K562 (cell line): ENCODE measurements at regions not wholly inside any gene's neighbourhood (a gene's known extent, or its start where the extent isn't known, plus 50 kb on each side); places are given as distances from the start of the nearest gene placed in this dataset.

Source experiments
- ARNT ChIP-seq, 2 experiments: fragments of 450-650 bp; IDR thresholded peaks; 2 replicates each; pipeline ENCODE4 v1.6.1; 2016; ENCODE audit warnings: mild to moderate bottlenecking in 1 of 2
- ATF1 ChIP-seq, 2 experiments: fragments of 450-650 bp in 1 of 2; IDR thresholded peaks; 2 replicates each; pipeline ENCODE4 v1.6.1; 2016; ENCODE audit warnings: missing compliant biosample characterization in 1 of 2, missing genetic modification characterization in 1 of 2
- CCNT2 ChIP-seq: IDR thresholded peaks from 2 replicates; pipeline ENCODE4 v1.6.1; 2011; ENCODE audit warnings: borderline replicate concordance, low read depth, mild to moderate bottlenecking, moderate library complexity, mixed read lengths, low read length; ENCODE audit not compliant: insufficient read length; ENCODE audit errors: extremely low read depth
- CHCHD3 ChIP-seq: fragments of 250-450 bp; sonication (Bioruptor Pico); IDR thresholded peaks from 2 replicates; pipeline ENCODE4 v2.1.2; 2022; ENCODE audit warnings: mild to moderate bottlenecking
- FOSL1 ChIP-seq: fragments of 200-800 bp; sonication (Bioruptor generic); conservative IDR thresholded peaks from 2 replicates; pipeline ENCODE4 v1.6.1; 2016; ENCODE audit warnings: missing genetic modification characterization, missing compliant biosample characterization
- NCOA4 ChIP-seq: fragments of 450-650 bp; IDR thresholded peaks from 2 replicates; pipeline ENCODE4 v1.6.1; 2018; ENCODE audit warnings: mild to moderate bottlenecking; ENCODE audit not compliant: partially characterized antibody
- POLR2B ChIP-seq: fragments of 450-650 bp; IDR thresholded peaks from 2 replicates; pipeline ENCODE4 v1.6.1; 2018; ENCODE audit warnings: low read depth; ENCODE audit not compliant: partially characterized antibody
- SMARCA5 ChIP-seq: fragments of 450-650 bp; IDR thresholded peaks from 2 replicates; pipeline ENCODE4 v1.6.1; 2016
- TEAD2 ChIP-seq: fragments of 450-650 bp; IDR thresholded peaks from 2 replicates; pipeline ENCODE4 v1.6.1; 2016; ENCODE audit warnings: missing genetic modification characterization, control low read depth, missing compliant biosample characterization
- THAP7 ChIP-seq: fragments of 250-450 bp; sonication (Bioruptor Pico); IDR thresholded peaks from 2 replicates; pipeline ENCODE4 v1.5.0; 2021
- ZBTB40 ChIP-seq, 2 experiments: fragments of 450-650 bp in 1 of 2; sonication (generic) in 1 of 2; formaldehyde crosslinking in 1 of 2; IDR thresholded peaks; 2 replicates each; pipeline versions ENCODE4 v1.7.1 to v1.9.0; 2016 to 2022; ENCODE audit warnings: inconsistent platforms in 1 of 2, mild to moderate bottlenecking in 1 of 2, missing genetic modification reagents in 1 of 2
- ZNF217 ChIP-seq: sonication (generic); formaldehyde crosslinking; IDR thresholded peaks from 2 replicates; pipeline ENCODE4 v1.8.0; 2022; ENCODE audit warnings: mild to moderate bottlenecking, missing genetic modification reagents
- ZNF239 ChIP-seq: fragments of 250-450 bp; sonication (Bioruptor Pico); IDR thresholded peaks from 2 replicates; pipeline ENCODE4 v1.4.0; 2020; ENCODE audit warnings: mild to moderate bottlenecking
- TF ChIP-seq, protein P1 (sequence below): sonication (generic); formaldehyde crosslinking; IDR thresholded peaks from 2 replicates; pipeline ENCODE4 v1.8.0; 2022; ENCODE audit warnings: mild to moderate bottlenecking, missing genetic modification reagents

- no peak for TF ChIP-seq ZBTB40 (IDR thresholded peaks at IDR 0.05)
- no peak for TF ChIP-seq ZBTB40 (CRISPR knock-in tag; IDR thresholded peaks at IDR 0.05)
- TF ChIP-seq, protein P1, sequence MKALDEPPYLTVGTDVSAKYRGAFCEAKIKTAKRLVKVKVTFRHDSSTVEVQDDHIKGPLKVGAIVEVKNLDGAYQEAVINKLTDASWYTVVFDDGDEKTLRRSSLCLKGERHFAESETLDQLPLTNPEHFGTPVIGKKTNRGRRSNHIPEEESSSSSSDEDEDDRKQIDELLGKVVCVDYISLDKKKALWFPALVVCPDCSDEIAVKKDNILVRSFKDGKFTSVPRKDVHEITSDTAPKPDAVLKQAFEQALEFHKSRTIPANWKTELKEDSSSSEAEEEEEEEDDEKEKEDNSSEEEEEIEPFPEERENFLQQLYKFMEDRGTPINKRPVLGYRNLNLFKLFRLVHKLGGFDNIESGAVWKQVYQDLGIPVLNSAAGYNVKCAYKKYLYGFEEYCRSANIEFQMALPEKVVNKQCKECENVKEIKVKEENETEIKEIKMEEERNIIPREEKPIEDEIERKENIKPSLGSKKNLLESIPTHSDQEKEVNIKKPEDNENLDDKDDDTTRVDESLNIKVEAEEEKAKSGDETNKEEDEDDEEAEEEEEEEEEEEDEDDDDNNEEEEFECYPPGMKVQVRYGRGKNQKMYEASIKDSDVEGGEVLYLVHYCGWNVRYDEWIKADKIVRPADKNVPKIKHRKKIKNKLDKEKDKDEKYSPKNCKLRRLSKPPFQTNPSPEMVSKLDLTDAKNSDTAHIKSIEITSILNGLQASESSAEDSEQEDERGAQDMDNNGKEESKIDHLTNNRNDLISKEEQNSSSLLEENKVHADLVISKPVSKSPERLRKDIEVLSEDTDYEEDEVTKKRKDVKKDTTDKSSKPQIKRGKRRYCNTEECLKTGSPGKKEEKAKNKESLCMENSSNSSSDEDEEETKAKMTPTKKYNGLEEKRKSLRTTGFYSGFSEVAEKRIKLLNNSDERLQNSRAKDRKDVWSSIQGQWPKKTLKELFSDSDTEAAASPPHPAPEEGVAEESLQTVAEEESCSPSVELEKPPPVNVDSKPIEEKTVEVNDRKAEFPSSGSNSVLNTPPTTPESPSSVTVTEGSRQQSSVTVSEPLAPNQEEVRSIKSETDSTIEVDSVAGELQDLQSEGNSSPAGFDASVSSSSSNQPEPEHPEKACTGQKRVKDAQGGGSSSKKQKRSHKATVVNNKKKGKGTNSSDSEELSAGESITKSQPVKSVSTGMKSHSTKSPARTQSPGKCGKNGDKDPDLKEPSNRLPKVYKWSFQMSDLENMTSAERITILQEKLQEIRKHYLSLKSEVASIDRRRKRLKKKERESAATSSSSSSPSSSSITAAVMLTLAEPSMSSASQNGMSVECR (CRISPR knock-in tag) = no peak
- TF ChIP-seq TEAD2 = no peak
- no peak for TF ChIP-seq POLR2B
- no peak for TF ChIP-seq ZNF217
- no peak for TF ChIP-seq FOSL1 (tag)
- TF ChIP-seq THAP7 = no peak
- no peak for TF ChIP-seq SMARCA5
- no peak for TF ChIP-seq ATF1 (CRISPR knock-in tag; IDR thresholded peaks at IDR 0.05)
- TF ChIP-seq ATF1 (tag; IDR thresholded peaks at IDR 0.05) = no peak
- TF ChIP-seq CHCHD3 = no peak
- no peak for TF ChIP-seq ARNT (IDR thresholded peaks at IDR 0.05)
- TF ChIP-seq CCNT2 = no peak
- no peak for TF ChIP-seq NCOA4
- TF ChIP-seq ZNF239 (CRISPR knock-in tag) = no peak
These were observed 157.6 kb downstream of the HDGFL1 start (continued) for GRCh38 chr6:22726966-22727365.
